ENCODE measurements at regions not wholly inside any gene's neighbourhood (a gene's known extent, or its start where the extent isn't known, plus 50 kb on each side); places are given as distances from the start of the nearest gene placed in this dataset.

- intact Hi-C loops (cut with DNase I, micrococcal nuclease): no loop called here
- ATAC-seq: no peak
- Histone ChIP-seq H3K36me3 (ENCODE audit: low read depth) (no peaks in the 10 kb centered on the region), H3K9me3 (no peaks in the 10 kb centered on the region), H3K4me1 (ENCODE audit: low read depth) (no peaks in the 10 kb centered on the region), H3K4me3 (no peak overlapping the region)
- TF ChIP-seq CTCF (IDR thresholded peaks at IDR 0.05): no peak
- DNase-seq: no peak
Observed at GRCh38 chr14:51544901-51545300, 106.8 kb upstream of the FRMD6 start.

- Histone ChIP-seq H3K9me3 (no peaks in the 10 kb centered on the region), H3K4me3 (no peak overlapping the region), H3K4me1 (ENCODE audit: low read depth) (no peaks in the 10 kb centered on the region), H3K36me3 (ENCODE audit: low read depth) (no peaks in the 10 kb centered on the region)
- TF ChIP-seq CTCF (IDR thresholded peaks at IDR 0.05): no peak
- DNase-seq (no peak), ATAC-seq (no peak)
- intact Hi-C loops (cut with DNase I, micrococcal nuclease): no loop called here
Observed at GRCh38 chr14:51545396-51545795, 106.3 kb upstream of the FRMD6 start.

GRCh38 chr14:51546099-51546498, 105.6 kb upstream of the FRMD6 start:
- intact Hi-C loops (cut with DNase I, micrococcal nuclease): no loop called here
- TF ChIP-seq CTCF (IDR thresholded peaks at IDR 0.05): no peak
- no peak for DNase-seq
- ATAC-seq: no peak
- Histone ChIP-seq H3K4me3 (no peak overlapping the region), H3K9me3 (no peaks in the 10 kb centered on the region), H3K36me3 (ENCODE audit: low read depth) (no peaks in the 10 kb centered on the region), H3K4me1 (ENCODE audit: low read depth) (no peaks in the 10 kb centered on the region)

GRCh38 chr14:51546603-51547258, 105.0 kb upstream of the FRMD6 start:
- no peak for DNase-seq
- Histone ChIP-seq H3K9me3 (no peaks in the 10 kb centered on the region), H3K36me3 (ENCODE audit: low read depth) (no peaks in the 10 kb centered on the region), H3K4me3 (no peak overlapping the region), H3K4me1 (ENCODE audit: low read depth) (no peaks in the 10 kb centered on the region)
- intact Hi-C loops (cut with DNase I, micrococcal nuclease): no loop called here
- TF ChIP-seq CTCF (IDR thresholded peaks at IDR 0.05): no peak
- ATAC-seq: no peak

- Histone ChIP-seq H3K36me3 (ENCODE audit: low read depth) (no peaks in the 10 kb centered on the region), H3K4me1 (ENCODE audit: low read depth) (no peaks in the 10 kb centered on the region), H3K4me3 (no peak overlapping the region), H3K9me3 (no peaks in the 10 kb centered on the region)
- TF ChIP-seq CTCF (IDR thresholded peaks at IDR 0.05): no peak
- DNase-seq (peak in 1 of 3 donors; percentile 16), ATAC-seq (peak; percentile 48)
- intact Hi-C loops (cut with DNase I, micrococcal nuclease): no loop called here
Observed at GRCh38 chr14:51547260-51547659, 104.5 kb upstream of the FRMD6 start.

GRCh38 chr14:51547701-51548100, 104.0 kb upstream of the FRMD6 start:
- Histone ChIP-seq H3K4me1 (ENCODE audit: low read depth) (no peaks in the 10 kb centered on the region), H3K36me3 (ENCODE audit: low read depth) (no peaks in the 10 kb centered on the region), H3K4me3 (no peak overlapping the region), H3K9me3 (no peaks in the 10 kb centered on the region)
- no peak for ATAC-seq
- no peak for TF ChIP-seq CTCF (IDR thresholded peaks at IDR 0.05)
- intact Hi-C loops (cut with DNase I, micrococcal nuclease): no loop called here
- no peak for DNase-seq

All from mucosa of descending colon (tissue), 3 donors.